ENCODE measurements at regions not wholly inside any gene's neighbourhood (a gene's known extent, or its start where the extent isn't known, plus 50 kb on each side); places are given as distances from the start of the nearest gene placed in this dataset.

- no peak for TF ChIP-seq CTCF (conservative IDR thresholded peaks at IDR 0.05)
- TF ChIP-seq EZH2 (IDR thresholded peaks at IDR 0.05; ENCODE audit: low read depth) = no peak
Measured at GRCh38 chr6:22845467-22845866, 276.1 kb downstream of the HDGFL1 start.
